ENCODE measurements at regions not wholly inside any gene's neighbourhood (a gene's known extent, or its start where the extent isn't known, plus 50 kb on each side); places are given as distances from the start of the nearest gene placed in this dataset.
"Not testable (repeated sequence)": the region's sequence is repeated elsewhere in the genome, so short reads cannot be mapped to it uniquely, and the experiment has no call there.

GRCh38 chr2:12921321-12921720 is 204.6 kb downstream of the TRIB2 start:
- no peaks in the 10 kb centered on the region for H3K4me1 Mint-ChIP-seq
- no peaks in the 10 kb centered on the region for H3K27me3 Mint-ChIP-seq (ENCODE audit: low read depth)
- H3K36me3 Mint-ChIP-seq, result 0 out of 2 replicates have a peak, but pooled peaks cover 2% of the 10 kb centered on the region
- no peak overlapping the region for H3K27ac Mint-ChIP-seq
- CTCF ChIA-PET, result no interaction called here
- ATAC-seq, result no peak
- H3K9me3 Mint-ChIP-seq, result peaks cover 8% of the 10 kb centered on the region; the same call in 1 of the 2 replicates
- no peak for DNase-seq (ENCODE audit: low spot score)
- no peak overlapping the region for H3K4me3 Mint-ChIP-seq
- TF ChIP-seq NFYB (CRISPR knock-in tag; conservative IDR thresholded peaks at IDR 0.05; ENCODE audit: low read depth), result no peak
- POLR2A ChIA-PET, result no interaction called here

DNA sequence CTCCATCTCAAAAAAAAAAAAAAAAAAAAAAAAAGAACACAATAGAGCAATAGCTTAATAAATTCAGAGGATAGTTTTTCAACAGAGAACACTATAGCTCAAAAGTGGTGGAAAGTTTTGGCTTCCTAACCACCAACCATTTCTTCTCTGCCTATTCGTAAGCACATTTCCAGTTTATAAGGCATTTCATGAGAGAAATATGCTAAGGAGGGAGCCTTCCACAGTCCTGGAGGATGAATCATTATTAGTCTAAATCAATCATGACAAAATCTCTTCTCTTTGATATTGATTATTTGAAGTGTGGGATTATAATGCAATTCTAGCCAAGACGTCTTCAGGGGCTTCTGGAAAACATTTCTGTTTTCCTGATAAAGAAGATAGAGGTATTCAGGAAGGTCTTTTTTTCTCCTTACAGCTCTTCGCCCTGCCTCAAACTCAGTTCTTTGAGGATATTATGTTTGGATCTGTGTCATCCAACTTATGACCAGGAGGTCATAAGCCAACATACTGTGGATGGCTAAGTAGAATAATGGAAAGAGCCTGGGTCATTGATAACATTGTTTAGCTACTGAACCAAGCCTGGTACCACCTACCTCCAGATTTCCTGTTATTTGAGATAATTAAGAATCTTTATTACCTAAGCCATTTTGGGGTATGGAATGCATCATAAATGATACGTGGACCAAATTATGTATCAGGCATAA is 207.3 kb downstream of the TRIB2 start:
- H3K36me3 Mint-ChIP-seq, result peaks cover 9% of the 10 kb centered on the region
- no peak overlapping the region for H3K4me3 Mint-ChIP-seq
- TF ChIP-seq NFATC4 (CRISPR knock-in tag; IDR thresholded peaks at IDR 0.05) (no peak), HMGA2 (CRISPR knock-in tag; IDR thresholded peaks at IDR 0.05) (no peak), FOXJ3 (CRISPR knock-in tag; IDR thresholded peaks at IDR 0.05; ENCODE audit: borderline replicate concordance) (no peak), ATF3 (CRISPR knock-in tag; conservative IDR thresholded peaks at IDR 0.05) (no peak), CBFB (CRISPR knock-in tag; IDR thresholded peaks at IDR 0.05; ENCODE audit: low read depth) (no peak), ATF6 (CRISPR knock-in tag; IDR thresholded peaks at IDR 0.05) (no peak), ATF1 (CRISPR knock-in tag; IDR thresholded peaks at IDR 0.05) (no peak), CREM (CRISPR knock-in tag; IDR thresholded peaks at IDR 0.05) (no peak), NR3C1 (CRISPR knock-in tag; conservative IDR thresholded peaks at IDR 0.05; ENCODE audit: low read depth) (no peak)
- TF ChIP-seq, protein P1, sequence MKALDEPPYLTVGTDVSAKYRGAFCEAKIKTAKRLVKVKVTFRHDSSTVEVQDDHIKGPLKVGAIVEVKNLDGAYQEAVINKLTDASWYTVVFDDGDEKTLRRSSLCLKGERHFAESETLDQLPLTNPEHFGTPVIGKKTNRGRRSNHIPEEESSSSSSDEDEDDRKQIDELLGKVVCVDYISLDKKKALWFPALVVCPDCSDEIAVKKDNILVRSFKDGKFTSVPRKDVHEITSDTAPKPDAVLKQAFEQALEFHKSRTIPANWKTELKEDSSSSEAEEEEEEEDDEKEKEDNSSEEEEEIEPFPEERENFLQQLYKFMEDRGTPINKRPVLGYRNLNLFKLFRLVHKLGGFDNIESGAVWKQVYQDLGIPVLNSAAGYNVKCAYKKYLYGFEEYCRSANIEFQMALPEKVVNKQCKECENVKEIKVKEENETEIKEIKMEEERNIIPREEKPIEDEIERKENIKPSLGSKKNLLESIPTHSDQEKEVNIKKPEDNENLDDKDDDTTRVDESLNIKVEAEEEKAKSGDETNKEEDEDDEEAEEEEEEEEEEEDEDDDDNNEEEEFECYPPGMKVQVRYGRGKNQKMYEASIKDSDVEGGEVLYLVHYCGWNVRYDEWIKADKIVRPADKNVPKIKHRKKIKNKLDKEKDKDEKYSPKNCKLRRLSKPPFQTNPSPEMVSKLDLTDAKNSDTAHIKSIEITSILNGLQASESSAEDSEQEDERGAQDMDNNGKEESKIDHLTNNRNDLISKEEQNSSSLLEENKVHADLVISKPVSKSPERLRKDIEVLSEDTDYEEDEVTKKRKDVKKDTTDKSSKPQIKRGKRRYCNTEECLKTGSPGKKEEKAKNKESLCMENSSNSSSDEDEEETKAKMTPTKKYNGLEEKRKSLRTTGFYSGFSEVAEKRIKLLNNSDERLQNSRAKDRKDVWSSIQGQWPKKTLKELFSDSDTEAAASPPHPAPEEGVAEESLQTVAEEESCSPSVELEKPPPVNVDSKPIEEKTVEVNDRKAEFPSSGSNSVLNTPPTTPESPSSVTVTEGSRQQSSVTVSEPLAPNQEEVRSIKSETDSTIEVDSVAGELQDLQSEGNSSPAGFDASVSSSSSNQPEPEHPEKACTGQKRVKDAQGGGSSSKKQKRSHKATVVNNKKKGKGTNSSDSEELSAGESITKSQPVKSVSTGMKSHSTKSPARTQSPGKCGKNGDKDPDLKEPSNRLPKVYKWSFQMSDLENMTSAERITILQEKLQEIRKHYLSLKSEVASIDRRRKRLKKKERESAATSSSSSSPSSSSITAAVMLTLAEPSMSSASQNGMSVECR (CRISPR knock-in tag; IDR thresholded peaks at IDR 0.05; ENCODE audit: borderline replicate concordance), result no peak
- peaks cover 10% of the 10 kb centered on the region for H3K9me3 Mint-ChIP-seq
- peaks cover 13% of the 10 kb centered on the region for H3K4me1 Mint-ChIP-seq
- no peak overlapping the region for H3K27ac Mint-ChIP-seq
- H3K27me3 Mint-ChIP-seq (ENCODE audit: low read depth), result peaks cover 3% of the 10 kb centered on the region
- ATAC-seq (no peak), DNase-seq (ENCODE audit: low spot score) (no peak)
- POLR2A ChIA-PET, result no interaction called here
- CTCF ChIA-PET, result interaction anchor here (0.6 kb wide), 2 partner anchors 82 to 145 kb away, joined by 3 to 5 read pairs; no protein-coding TSS in a partner anchor

- H3K4me3 Mint-ChIP-seq; DNase-seq (ENCODE audit: low spot score); H3K9me3 Mint-ChIP-seq; CTCF ChIA-PET; H3K27ac Mint-ChIP-seq; H3K36me3 Mint-ChIP-seq; ATAC-seq; POLR2A ChIA-PET; H3K27me3 Mint-ChIP-seq (ENCODE audit: low read depth): not testable (repeated sequence)
- peaks cover 28% of the 10 kb centered on the region for H3K4me1 Mint-ChIP-seq
These were observed 209.9 kb downstream of the TRIB2 start for GRCh38 chr2:12926641-12927040.

GRCh38 chr2:12928197-12928774 is 211.6 kb downstream of the TRIB2 start:
- H3K27me3 Mint-ChIP-seq (ENCODE audit: low read depth), result peaks cover 3% of the 10 kb centered on the region
- H3K9me3 Mint-ChIP-seq, result peaks cover 6% of the 10 kb centered on the region
- ChIA-PET CTCF (interaction anchor here (2.3 kb wide), 1 partner anchor 212 kb away, joined by 14 read pairs; the partner anchor contains the start of gene TRIB2), POLR2A (no interaction called here)
- DNase-seq (ENCODE audit: low spot score), result no peak
- peaks cover 28% of the 10 kb centered on the region for H3K4me1 Mint-ChIP-seq
- H3K27ac Mint-ChIP-seq, result no peak overlapping the region
- H3K36me3 Mint-ChIP-seq, result peaks cover 9% of the 10 kb centered on the region
- peak overlapping the region; percentile 25; the same call in 1 of the 2 replicates for H3K4me3 Mint-ChIP-seq
- ATAC-seq, result no peak
- no peak for TF ChIP-seq ZNF671 (CRISPR knock-in tag; IDR thresholded peaks at IDR 0.05)
- TF ChIP-seq, protein P2, sequence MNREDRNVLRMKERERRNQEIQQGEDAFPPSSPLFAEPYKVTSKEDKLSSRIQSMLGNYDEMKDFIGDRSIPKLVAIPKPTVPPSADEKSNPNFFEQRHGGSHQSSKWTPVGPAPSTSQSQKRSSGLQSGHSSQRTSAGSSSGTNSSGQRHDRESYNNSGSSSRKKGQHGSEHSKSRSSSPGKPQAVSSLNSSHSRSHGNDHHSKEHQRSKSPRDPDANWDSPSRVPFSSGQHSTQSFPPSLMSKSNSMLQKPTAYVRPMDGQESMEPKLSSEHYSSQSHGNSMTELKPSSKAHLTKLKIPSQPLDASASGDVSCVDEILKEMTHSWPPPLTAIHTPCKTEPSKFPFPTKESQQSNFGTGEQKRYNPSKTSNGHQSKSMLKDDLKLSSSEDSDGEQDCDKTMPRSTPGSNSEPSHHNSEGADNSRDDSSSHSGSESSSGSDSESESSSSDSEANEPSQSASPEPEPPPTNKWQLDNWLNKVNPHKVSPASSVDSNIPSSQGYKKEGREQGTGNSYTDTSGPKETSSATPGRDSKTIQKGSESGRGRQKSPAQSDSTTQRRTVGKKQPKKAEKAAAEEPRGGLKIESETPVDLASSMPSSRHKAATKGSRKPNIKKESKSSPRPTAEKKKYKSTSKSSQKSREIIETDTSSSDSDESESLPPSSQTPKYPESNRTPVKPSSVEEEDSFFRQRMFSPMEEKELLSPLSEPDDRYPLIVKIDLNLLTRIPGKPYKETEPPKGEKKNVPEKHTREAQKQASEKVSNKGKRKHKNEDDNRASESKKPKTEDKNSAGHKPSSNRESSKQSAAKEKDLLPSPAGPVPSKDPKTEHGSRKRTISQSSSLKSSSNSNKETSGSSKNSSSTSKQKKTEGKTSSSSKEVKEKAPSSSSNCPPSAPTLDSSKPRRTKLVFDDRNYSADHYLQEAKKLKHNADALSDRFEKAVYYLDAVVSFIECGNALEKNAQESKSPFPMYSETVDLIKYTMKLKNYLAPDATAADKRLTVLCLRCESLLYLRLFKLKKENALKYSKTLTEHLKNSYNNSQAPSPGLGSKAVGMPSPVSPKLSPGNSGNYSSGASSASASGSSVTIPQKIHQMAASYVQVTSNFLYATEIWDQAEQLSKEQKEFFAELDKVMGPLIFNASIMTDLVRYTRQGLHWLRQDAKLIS (CRISPR knock-in tag; IDR thresholded peaks at IDR 0.05; ENCODE audit: borderline replicate concordance), result no peak
- no peak for TF ChIP-seq SMAD4 (CRISPR knock-in tag; IDR thresholded peaks at IDR 0.05)
- no peak for TF ChIP-seq ZBTB43 (CRISPR knock-in tag; IDR thresholded peaks at IDR 0.05)
- TF ChIP-seq ZNF219 (CRISPR knock-in tag; IDR thresholded peaks at IDR 0.05; ENCODE audit: borderline replicate concordance), result no peak

All from WTC11 (cell line).